ENCODE measurements at regions not wholly inside any gene's neighbourhood (a gene's known extent, or its start where the extent isn't known, plus 50 kb on each side); places are given as distances from the start of the nearest gene placed in this dataset.

DNA sequence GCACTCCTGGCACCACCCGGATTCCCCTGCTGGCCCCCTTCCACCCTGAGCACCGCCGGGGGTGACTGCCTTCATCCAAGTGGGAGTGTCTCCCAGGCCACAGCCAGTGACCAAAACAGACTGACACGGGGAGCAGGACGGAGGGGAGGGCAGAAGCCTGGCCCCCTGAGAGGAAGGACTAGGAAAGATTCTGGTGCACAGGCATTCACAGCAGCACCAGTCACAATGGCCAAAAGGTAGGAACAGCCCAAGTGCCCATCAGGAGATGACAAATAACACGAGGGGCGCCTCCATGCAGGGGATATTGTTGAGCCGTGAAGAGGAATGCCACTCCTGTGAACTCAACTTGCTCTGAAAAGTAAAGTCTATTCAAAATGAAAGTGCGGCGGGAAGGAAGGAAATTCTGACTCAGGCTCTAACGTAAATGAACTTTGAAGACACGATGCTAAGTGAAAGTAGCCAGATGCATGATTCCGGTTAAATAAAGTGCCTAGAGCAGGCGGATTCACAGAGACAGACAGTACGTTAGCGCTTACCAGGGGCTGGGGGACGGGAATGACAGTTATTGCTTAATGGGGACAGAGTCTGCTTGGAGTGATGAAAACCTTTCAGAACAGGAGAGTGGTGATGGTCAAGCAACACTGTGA is 146.1 kb upstream of the NCOR2 start:
- TF ChIP-seq, protein P1, sequence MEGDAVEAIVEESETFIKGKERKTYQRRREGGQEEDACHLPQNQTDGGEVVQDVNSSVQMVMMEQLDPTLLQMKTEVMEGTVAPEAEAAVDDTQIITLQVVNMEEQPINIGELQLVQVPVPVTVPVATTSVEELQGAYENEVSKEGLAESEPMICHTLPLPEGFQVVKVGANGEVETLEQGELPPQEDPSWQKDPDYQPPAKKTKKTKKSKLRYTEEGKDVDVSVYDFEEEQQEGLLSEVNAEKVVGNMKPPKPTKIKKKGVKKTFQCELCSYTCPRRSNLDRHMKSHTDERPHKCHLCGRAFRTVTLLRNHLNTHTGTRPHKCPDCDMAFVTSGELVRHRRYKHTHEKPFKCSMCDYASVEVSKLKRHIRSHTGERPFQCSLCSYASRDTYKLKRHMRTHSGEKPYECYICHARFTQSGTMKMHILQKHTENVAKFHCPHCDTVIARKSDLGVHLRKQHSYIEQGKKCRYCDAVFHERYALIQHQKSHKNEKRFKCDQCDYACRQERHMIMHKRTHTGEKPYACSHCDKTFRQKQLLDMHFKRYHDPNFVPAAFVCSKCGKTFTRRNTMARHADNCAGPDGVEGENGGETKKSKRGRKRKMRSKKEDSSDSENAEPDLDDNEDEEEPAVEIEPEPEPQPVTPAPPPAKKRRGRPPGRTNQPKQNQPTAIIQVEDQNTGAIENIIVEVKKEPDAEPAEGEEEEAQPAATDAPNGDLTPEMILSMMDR (IDR thresholded peaks at IDR 0.05; ENCODE audit: low read depth, low read length), result no peak
- TF ChIP-seq MYC (IDR thresholded peaks at IDR 0.05; ENCODE audit: low read depth, low read length), result no peak

Measured in NB4 (cell line).